SK-N-DZ (cell line): ENCODE measurements at regions not wholly inside any gene's neighbourhood (a gene's known extent, or its start where the extent isn't known, plus 50 kb on each side); places are given as distances from the start of the nearest gene placed in this dataset.
"Not testable (repeated sequence)": the region's sequence is repeated elsewhere in the genome, so short reads cannot be mapped to it uniquely, and the experiment has no call there.

ENCODE experiments used
- DNase-seq: peaks from one replicate; pipeline ENCODE4 v3.0.0-alpha.2; 2015; ENCODE audit warnings: low spot score

DNA sequence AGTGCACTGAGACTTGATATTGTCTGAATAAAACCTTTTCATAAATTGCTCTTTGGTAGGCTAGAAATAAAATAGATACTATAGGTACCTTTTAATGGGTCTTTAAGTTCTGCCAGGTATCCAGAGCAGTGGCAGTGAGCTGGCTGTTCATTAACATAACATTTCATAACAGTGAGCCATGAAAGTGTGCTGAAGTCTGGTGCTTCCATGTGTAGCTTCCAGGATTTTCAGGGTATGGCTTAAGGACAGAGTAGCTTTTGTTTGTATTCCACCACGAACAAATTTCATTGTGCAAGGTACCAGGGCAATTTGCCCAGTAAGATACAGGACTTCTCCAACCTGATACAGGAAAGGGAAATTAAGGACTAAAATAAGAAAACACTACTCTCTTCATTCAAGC, 124.7 kb upstream of the NANOGP8 start:
- no peak for DNase-seq

GRCh38 chr15:35208353-35208752, 123.3 kb upstream of the NANOGP8 start:
- DNase-seq = peak; percentile 29

GRCh38 chr15:35206060-35206675, 121.1 kb upstream of the NANOGP8 start:
- DNase-seq = no peak

DNA sequence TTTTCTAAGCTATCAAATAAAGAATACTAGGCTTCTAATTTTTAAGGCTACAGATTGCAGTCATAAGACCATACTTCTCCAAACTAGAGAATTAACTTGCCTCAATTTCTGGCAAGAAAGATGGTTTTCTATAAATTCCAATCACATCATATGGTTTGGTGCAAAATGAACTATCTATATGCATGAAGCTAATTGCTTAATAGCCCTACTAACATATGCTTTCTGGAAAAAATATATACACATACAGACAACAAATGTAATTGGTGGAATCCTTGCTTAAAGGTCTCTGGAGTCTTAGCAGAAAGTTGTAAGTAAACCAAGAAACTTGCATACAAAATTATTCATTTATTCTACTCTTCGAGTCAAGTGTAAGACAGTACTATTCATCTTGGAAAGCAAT, 113.1 kb upstream of the NANOGP8 start:
- DNase-seq = no peak

GRCh38 chr15:35197754-35198153, 112.7 kb upstream of the NANOGP8 start:
- DNase-seq = no peak

- no peak for DNase-seq
These were observed 112.2 kb upstream of the NANOGP8 start for GRCh38 chr15:35197306-35197705.

- no peak for DNase-seq
These were observed 111.2 kb upstream of the NANOGP8 start for GRCh38 chr15:35196273-35196672.

DNA sequence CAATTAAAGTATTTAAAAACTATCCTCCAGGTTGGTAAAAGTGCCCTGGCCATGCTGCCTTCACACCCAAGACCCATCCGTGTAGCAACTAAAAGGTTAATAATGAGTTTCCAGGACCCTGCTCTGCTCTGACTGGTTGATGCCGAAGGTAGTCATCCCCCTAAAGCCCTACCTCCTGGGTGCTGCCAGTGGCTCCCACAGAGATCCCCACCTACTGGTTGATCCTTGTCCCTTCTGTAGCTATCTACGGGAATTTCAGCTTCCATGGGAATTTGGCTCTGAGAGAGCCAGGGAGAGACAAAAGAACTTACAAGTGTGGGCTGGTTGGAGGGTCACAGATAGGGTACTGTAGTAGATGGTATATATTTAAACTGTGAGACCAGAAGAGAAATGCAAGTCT, 110.6 kb upstream of the NANOGP8 start:
- DNase-seq = no peak

GRCh38 chr15:35195031-35195430, 109.9 kb upstream of the NANOGP8 start:
- DNase-seq = no peak

DNA sequence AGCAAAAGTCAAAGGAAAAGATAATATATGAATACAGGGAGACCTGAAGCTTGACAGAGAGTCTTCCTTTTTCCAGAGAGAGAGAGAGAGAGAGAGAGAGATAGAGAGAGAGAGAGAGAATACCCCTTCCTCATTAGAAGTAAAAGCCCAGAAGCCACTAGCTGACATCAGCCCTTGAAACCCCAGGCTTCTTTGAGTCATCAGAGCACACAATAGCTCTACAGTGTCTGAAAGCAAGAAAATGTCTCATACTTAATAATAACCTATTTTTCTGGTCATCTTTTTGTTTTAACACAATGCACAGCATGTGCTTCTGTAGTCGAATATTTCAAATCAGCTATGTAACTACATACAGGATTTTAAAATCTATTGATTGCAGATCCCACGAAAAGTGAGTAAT, 109.2 kb upstream of the NANOGP8 start:
- no peak for DNase-seq

GRCh38 chr15:35191783-35192182, 106.7 kb upstream of the NANOGP8 start:
- no peak for DNase-seq

GRCh38 chr15:35186346-35186745, 101.3 kb upstream of the NANOGP8 start:
- no peak for DNase-seq

DNA sequence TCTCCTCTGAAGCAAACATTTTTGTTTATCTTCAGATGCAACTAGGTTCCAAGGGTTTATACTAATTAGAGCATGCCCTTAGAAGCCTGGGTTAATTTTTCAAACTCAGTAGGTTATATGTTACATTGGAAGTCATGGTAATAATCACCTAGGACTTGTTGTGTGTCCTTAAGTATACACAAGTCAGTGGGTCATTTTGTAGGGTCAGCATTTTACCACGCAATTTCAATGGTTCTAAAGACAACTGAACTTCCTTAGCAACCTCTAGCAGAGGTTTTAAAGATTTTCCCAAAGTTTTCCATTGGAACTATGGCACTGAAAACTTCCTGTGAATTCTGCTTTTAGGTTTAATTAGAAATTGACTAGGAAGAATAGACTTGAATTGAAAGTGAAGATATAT, 99.6 kb upstream of the NANOGP8 start:
- DNase-seq = no peak

GRCh38 chr15:35182841-35183479, 97.9 kb upstream of the NANOGP8 start:
- no peak for DNase-seq

GRCh38 chr15:35181538-35181937, 96.4 kb upstream of the NANOGP8 start:
- DNase-seq = no peak

- DNase-seq = no peak
These were observed 94.6 kb upstream of the NANOGP8 start for GRCh38 chr15:35179739-35180138.

- not testable (repeated sequence) for DNase-seq
These were observed 93.1 kb upstream of the NANOGP8 start for GRCh38 chr15:35178186-35178585.

- DNase-seq = no peak
These were observed 89.9 kb upstream of the NANOGP8 start for GRCh38 chr15:35174948-35175347.

- no peak for DNase-seq
These were observed 88.5 kb upstream of the NANOGP8 start for GRCh38 chr15:35173444-35174118.

DNA sequence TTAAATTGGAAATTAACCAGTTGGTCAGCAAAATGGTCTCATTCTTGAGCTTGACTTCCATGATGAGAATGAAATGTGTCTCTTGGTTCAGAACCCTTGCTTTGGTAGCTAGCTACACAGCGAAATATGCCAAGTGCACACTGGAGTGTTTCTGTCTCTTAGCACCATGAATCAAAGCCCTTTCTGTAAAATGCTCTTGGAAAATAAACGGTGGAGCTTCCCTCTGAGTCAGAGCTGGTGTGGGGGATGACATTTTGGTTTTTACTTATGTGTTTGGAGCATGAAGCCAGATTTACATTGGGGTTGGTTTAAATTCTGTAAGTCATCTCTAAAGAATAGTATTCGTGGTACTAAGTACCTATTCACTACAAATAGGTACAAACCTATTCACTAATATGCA, 85.1 kb upstream of the NANOGP8 start:
- no peak for DNase-seq

DNA sequence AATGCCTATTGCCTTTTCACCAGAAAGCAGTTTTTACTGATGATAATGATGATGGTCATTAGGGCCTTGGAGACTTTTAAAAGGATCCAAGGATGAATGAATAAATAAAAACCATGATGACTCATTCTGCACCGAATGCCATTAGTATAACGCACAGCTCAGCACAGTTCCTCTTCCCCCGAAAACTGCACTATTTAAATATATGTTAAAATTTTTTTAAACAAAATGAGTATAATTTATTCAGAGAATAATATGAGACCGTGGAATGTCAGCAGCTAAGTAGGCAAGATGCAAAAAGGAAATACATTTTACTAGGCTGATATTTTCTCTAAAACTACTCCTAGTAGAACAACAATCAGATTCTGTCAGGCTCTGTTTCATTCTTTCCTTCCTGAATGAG, 83.4 kb upstream of the NANOGP8 start:
- DNase-seq = no peak

GRCh38 chr15:35167675-35168074, 82.6 kb upstream of the NANOGP8 start:
- DNase-seq = peak; percentile 42

- DNase-seq = no peak
These were observed 81.8 kb upstream of the NANOGP8 start for GRCh38 chr15:35166730-35167359.
